HG03103 (cell line): ENCODE measurements at regions not wholly inside any gene's neighbourhood (a gene's known extent, or its start where the extent isn't known, plus 50 kb on each side); places are given as distances from the start of the nearest gene placed in this dataset.

ENCODE experiments used
- ATAC-seq: cut with Tn5 transposase; IDR thresholded peaks from one replicate; pipeline ENCODE4 v1.9.1; 2021; ENCODE audit warnings: low read depth; ENCODE audit not compliant: unreplicated experiment

DNA sequence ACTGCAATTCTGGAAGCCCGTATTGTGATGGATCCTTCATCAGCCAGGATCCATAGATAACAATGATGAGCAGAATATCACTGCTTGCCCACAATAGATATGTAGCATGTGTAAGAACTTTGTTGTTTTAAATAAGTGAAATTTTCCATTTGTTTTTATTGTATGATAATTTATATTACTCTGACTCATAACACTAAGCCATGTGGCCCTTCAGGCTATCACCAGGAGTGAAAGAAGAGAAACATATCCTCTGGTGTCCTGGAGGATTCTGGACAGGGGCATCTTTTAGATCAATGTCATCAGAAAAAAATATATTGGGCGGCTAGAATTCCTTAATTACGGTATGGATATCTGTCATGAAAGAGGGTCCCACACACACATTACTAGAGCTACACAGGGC is 167.5 kb downstream of the SLC6A15 start:
- ATAC-seq: no peak

DNA sequence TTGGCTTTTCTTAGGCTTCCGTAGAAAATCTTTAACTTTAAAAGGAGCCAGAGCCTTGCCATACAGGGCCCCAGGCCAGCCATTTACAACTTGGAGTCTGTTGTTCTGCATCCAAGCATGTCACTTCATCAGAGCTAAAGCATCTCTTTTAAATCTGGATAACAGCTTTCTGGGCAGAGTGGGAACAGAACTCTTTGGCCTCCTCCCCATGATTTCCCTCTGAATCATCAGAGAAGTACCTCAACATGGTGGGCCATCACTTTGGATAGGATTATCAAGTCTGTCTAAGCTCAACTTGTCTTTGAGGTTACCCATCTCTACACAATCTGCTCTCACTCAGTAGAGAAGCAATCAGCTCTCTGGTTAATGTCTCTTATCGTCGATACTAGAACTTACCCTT is 170.9 kb downstream of the SLC6A15 start:
- ATAC-seq: no peak

DNA sequence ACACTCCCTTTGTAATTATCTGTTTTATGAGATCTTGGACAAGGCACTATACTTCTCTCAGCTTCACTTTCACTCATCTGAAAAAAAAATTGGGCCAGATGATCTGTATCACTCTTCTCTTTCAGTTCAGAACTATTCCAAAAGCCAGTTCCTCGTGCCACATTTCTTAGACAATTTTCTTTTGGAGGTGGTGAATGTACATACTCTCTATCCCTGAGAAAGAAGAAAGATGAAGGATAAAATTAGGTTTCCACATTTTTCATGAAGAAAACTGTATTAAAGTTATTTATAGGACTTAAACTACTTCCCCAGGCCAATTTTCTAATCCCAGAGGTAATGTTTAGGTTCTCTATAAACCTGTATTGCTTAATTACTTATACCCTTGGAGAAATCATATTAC is 171.6 kb downstream of the SLC6A15 start:
- ATAC-seq: no peak

DNA sequence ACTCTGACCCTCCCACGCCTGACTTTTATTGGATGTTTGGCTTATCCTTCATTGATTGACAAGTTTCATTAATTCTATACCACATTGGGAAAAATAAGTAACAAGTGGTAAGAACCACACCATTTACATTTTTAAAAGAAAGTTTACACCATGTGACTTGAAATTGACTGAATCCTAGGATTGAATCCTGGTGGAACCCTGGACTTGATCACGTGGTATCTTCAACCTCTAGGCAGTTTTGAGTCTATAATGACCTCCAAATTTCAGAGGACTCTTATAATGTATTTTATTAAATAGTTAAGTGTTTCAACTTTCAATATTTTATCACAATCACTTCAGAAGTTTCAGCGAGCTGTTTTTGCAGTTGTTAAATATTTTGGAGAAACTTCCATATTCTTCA is 172.0 kb downstream of the SLC6A15 start:
- no peak for ATAC-seq

DNA sequence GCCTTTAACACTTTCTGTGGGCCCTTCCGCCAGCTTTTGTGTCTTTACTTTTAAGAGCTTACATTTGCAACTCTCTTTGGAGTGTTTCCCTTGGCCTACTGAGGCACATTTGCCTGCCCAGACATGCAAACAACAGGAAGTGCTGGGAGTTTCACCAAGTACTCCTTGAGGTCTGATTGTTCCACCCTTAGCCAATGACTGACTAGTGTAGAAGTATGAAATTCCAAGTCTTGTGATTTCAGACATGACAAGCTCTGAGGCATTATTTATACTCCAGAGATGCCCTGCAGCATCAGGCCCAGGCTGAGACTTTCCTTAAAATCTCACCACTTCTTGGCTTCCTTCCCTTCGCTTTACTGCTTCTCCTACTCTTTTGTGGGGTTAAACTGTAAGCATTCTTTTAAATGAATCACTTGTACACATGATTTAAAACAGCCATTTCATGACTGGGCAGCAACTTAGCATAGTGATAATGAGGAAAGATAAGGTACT is 174.1 kb downstream of the SLC6A15 start:
- no peak for ATAC-seq

DNA sequence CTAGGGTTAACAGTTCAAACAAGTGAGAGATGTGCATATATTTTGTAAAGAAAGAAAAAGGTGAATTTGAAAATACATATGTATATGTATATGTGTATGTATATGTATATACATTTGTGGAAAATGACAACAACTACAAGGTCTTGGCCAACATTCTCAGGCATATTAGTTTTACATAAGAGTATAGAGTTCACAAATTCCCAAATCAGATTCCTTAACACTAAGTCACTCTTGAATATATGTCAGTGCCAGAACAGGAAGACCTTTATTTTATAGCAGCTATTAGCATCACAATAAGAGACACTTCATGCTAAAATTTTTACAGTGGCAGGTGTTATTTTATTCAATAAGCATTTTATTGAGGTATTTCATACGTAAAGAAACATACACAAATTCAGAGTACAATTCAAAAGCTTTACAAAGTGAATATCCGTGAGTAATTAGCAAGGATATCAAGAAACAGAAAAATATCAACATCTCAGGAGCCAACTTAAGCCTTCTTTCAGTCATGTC is 179.7 kb downstream of the SLC6A15 start:
- no peak for ATAC-seq

DNA sequence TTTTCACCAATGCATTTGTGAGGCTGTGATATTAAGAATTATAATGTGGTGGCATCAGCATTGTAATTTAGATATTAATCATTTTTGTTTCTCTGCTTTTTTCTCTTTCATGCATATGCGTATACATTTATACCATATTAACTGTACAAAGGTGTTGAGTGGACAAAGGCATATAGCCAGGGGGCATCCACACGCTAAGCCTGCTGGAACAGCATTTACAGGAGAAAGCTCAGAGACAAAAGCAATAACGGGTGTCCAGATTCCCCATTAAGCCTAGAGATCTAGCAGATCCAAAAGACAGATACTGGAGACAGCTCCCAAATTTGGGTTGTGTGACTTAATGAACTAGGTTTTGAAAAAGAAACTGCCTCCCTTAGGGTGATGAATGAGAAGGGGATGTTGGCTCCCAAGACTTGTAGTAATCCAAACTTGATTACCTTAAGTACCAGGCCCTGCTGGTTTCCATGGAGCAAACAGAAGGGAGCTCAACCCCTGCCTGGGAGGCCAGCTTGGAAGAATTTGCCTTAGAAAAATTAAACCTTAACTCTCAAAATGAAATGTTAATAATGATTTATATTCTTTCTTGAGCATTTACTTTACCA is 181.9 kb downstream of the SLC6A15 start:
- no peak for ATAC-seq

DNA sequence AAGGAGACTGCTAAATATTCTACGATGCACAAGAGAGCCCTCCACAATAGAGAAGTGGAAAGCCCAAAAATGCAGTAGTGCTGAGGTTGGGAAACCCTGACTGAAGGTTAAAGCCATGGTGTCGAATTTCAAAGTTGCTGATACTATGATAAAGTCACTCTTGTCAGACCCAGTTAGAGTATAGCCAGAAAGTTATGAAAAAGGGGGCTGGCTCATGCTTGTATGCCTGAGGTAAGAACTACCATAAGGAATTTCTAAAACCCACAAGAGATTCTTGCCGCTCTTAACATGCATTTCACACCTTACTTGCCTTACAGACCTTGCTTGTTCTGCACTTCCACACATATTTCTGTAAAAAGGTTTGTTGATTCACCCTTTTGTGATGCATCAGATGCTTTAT is 184.6 kb downstream of the SLC6A15 start:
- no peak for ATAC-seq

DNA sequence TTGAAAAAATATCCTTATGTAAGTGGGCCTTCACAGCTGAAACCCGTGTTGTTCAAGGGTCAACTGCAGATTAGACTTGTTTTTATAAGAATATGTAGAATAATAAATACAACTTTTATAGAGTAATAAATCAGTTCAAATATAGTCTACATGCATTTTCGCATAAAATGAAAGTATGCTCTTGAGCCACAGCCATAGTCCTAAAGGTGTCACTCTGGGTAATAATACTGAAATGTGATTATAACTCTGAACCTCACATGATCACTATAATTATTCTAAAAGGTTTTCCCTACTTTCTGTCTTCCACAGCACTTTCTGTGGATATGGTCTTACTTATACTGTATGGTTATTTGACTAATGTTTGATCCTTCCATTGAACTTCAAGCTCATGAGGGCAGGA is 185.8 kb downstream of the SLC6A15 start:
- ATAC-seq: no peak

DNA sequence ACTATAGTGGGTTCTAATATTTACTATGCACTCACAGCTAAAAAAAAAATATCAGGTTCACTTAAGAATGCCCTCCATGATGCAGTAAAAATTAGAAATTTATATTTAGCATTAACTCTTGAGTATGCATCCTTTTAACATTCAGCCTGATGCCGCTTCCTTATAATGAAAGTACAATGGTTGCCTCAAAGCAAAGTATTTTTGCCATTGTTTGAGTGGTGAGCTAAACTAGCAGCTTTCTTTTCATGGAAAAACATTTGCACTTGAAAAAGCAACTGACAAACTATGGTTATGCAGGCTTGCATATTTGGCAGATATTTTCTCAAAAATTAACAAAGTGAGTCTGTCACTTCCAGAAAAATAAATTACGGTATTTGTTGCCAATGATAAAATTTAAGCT is 188.6 kb downstream of the SLC6A15 start:
- no peak for ATAC-seq

DNA sequence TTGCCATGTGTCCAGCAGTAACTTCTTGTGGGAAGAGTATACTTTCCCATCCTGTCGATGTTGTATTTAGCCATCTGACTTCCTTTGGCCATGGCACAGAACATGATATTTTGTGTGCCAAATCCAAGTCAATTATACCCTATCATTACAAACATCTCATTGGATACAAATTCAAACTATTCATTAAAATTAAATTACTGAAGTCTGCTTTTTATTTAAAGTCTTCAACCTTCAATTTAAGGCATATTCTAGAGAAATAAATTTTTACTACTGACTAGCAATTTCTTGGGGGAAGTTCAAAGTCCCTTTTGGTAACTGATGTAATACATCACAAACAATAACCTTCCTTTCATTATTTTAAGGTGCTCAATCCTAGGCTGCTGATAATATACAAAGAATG is 192.6 kb downstream of the SLC6A15 start:
- no peak for ATAC-seq

DNA sequence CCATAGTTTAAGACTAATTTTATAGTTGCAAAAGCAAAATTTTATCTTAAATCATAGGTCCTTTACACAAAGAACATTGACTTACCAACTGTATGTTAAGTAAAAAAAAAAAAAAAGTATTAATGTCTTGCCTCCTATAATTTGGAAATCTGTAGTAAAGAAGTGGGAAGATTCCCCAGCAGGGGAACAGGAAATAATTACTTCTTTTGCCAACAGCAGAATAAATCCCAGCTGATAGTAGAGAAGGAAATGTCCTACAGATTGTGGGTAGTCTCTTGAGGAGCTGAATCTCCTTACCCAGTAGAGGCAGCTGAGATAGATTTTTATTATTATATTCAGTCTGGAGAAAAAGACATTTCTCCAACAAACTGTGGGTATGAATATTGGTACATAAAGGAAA is 193.7 kb downstream of the SLC6A15 start:
- no peak for ATAC-seq

DNA sequence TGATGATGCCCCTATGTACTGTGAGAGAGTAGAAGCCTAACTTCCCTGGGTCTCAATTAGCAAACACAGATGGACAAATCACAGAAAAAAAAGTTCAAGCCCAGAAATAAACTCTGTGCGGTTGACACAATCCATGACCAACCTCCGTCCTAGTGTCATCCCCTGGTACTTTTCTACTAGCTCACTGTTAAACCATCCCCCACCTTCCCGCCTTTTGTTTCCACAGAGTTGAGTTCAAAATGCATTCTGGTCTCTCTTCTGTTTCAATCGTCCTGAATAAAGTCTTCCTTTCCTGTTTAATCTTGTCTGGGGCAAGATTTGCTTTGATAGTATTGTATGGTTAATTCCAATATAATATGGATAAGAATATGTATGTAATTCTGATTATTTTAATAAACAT is 199.9 kb downstream of the SLC6A15 start:
- ATAC-seq: no peak

DNA sequence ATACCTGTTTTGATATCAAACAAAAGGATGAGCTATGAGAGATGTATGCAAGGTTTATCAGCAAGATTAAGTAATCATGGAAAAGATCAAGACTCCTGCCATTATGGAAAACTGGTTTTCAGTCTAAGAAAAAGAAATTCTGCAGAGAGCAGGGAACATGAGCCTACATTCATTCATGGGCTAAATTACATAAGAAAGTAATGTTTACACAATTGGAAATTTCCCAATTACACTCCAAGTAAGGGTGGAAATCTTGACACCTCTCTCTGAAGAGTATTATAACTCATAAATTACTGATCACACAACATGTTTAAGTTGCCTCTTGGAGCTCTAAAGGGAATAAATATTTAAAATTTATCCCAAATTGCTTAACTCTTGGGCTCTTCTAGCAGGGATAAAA is 206.2 kb downstream of the SLC6A15 start:
- ATAC-seq: no peak

DNA sequence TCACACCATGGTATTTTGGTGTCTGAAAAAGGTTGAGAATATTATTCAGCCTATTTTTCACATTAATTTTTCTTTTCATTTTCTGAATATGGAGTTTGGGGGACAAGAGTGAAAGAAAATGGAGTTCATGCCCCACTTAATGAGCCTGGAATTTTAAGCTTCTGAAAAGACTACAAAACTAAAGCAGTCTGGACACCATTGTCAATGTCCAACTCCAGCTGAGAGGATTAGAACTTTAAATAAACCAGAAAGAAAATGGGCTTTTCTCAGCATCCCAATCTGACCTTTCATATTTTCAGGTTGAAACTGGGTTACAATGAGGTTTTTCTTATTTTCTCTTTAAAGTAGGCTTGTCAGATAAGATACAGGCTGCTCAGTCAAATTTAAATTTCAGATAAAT is 207.7 kb downstream of the SLC6A15 start:
- no peak for ATAC-seq

DNA sequence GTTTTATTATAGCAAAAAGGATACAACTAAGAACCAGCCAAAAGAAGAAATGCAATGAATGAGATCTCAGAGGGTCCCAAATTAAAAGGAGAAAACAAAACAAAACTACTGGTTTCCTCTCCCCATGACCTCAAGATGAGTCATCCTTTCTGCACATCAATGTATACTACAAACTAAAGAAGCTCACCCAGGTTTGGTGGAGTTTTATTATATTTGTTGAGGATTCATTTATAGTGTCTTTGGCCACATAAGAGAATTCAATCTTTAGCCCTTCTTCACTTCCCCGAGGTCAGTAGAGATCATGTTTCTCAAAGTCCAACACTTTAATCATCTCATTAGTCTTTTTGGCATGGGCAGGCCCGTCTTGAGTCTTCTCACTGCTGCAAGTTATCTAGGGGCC is 210.6 kb downstream of the SLC6A15 start:
- ATAC-seq: no peak

DNA sequence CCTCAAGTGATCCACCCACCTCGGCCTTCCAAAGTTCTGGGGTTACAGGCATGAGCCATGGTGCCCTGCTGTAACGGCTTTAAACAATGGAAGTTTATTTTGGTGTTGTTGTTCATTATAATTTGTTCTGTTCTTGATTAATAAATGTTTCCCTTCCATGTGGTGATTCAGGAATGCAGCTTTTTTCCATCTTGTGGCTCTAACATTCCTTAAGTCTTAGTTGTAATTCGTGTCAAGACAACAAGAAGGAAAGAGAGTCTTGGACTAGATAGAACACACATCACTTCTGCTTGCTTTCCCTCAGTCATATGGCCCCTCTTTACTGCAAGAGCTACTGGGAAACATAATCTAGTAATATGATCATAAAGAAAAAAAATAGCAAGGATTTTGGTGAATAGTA is 211.6 kb downstream of the SLC6A15 start:
- ATAC-seq: no peak

DNA sequence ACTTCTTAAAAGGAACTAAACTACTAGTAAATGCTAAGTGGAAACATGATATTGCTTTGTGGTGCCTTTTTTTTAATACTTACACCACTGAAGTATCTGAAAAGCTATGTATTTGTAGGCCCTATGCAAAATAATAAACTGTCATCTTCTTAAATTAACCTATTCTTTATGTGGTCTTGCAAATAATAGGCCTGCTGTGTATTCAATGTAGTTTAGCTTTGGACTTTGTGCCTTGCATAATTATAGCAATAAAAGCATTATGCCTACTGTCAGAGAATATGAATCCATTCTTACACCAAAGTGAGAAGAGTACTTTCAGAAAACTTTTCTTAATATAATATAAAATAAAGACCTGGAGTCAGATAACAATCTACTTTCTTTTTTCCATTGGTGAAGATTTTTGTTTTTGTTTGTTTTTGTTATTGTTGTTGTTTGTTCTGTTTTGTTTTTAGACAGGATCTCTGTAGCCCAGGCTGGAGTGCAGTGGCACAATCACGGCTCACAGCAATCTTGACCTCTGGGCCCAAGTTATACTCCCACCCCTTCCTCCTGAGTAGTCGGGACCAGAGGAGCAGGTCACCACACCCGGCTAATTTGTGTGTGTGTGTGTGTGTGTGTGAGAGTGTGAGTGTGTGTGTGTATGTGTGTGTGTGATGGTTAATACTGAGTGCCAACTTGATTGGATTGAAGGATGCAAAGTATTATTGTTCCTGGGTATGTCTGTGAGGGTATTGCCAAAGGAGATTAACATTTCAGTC is 213.8 kb downstream of the SLC6A15 start:
- no peak for ATAC-seq

DNA sequence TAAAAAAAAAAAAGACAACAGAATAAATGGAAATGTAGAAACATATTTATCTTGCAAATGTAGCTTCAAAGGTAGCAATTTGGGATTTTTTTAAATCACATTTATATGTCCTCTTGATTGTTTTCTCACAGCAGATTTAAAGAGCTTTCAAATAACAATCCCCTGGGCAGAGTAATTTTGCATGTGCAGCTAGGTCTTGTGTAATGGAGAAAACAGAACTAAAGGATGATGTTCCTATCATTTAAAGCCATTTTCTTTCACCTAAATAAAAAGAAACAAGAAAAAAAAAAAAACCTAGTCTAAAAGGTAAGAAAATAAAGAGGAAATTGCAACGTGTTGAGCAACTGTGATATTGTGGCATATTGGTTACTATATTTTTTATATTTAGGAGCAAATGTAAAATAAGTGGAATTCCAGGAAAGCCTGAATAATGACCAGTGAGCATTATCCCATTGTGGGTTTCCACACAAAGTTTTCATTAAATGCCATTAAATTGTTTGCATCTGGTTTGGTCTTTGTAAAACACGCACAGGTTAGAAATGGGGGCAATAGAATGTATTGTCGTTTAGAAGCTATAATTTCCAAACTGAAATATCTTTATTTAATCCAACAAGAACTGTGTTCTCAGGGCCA is 215.6 kb downstream of the SLC6A15 start:
- no peak for ATAC-seq

DNA sequence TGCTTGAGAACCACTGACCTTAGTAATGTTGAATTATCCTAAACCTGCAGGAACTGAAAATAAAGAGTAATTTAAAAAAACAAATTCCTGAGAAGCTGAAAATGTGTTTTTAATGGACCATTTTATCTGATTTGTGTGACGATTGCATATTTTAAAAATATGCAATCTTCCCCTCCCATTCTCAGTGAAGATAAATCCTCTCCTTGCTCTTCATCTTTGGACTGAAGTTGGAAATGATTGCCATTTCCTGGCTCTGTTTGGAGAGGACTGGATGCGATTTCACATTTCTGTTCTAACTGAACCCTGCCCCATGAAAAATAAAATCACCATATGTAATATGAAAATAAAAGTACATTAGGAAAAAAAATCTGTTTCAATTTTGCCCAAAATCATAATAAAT is 216.3 kb downstream of the SLC6A15 start:
- no peak for ATAC-seq

DNA sequence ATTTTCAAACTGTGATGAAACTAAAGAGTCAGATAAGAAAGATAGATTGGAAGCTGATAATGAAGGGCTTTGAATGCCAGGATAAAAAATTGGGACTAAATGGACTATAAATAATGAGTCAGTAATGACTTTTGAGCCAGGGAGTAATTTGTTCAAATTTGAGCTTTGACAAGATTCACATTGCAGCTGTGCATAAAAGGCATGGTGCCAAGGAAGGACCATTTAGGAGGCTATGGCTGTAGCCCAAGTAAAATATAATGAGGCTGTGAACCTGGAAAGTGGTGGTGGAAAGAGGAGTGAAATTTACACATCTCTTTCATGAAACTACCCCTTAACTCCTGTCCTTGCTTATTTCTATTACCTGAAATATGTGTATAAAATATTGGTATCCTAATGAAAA is 218.5 kb downstream of the SLC6A15 start:
- ATAC-seq: no peak

DNA sequence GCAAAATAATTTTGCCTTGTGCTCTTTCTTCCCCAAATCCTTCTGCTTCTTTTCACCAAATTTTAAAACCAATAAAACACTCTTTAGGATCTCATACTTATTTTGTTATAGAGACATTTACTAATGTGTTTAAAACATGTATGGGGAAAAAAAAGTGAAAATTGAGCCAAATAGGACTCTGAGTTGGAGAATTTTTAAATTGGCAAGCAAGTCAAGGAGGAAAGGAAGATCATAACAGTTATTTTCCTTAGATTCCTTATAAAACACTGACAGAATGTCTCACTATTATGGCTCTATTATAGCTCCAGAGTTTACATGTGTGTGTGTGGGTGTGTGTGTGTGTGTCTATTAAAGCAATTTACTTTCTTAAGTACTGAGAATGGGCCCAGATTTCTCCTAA is 220.5 kb downstream of the SLC6A15 start:
- ATAC-seq: no peak
